Dermis blood vessel endothelial cell (primary cell): ENCODE measurements at regions not wholly inside any gene's neighbourhood (a gene's known extent, or its start where the extent isn't known, plus 50 kb on each side); places are given as distances from the start of the nearest gene placed in this dataset.

ENCODE experiments used
- DNase-seq: peaks from one replicate; pipeline ENCODE4 v3.0.0; 2010

DNA sequence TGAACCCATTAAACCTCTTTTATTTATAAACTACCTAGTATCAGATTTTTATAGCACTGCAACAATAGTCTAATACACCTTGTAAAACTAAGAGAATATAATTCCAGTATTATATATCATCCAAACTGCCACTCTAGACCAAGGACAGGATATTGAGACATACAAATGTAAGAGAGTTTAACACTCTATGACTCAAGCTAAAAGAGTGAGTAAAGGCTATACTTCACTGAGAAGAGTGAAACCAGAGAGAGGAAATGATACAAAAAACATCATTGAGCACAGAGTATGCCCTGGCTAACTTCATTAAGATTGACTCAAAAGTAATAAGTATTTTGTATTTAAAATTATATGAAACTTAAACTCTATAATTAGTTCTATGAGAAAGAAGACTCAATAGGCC, 1951.9 kb upstream of the SEL1L start:
- DNase-seq, result no peak

DNA sequence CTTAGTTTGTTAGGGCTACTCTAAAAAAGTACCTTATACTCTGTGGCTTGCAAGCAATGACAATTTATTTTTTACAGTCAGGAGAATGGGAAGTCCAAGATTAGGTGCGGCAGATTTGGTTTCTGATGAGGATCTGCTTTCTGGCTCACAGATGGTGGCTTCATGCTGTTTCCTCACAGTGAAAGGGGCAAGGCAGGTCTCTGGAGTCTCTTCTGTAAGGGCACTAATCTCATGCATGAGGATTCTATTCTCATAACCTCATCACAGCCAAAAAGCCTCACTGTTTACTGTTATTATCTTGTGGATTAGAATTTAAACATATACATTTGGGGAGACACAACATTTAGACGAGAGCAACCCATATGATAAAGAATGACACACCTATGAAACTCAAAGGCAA, 1957.4 kb upstream of the SEL1L start:
- no peak for DNase-seq

DNA sequence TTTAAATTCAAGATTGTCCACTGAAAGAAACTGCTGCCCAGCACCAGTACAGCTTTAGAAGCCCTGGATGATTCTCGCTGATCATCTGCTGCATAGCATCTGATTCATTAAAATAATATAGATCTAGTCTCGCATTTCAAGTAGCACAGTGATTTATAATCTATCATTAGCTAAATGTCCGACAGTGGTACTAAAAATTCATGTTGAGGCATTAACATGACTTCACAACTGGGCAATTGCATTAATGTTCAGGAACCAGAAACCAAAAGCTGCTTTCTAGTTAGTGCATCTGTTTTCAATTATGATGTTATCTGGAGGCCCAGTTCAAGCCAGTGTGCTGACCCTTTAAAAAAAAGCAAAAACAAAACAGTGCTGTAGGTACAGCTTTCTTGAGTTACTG, 1987.2 kb upstream of the SEL1L start:
- DNase-seq, result no peak

DNA sequence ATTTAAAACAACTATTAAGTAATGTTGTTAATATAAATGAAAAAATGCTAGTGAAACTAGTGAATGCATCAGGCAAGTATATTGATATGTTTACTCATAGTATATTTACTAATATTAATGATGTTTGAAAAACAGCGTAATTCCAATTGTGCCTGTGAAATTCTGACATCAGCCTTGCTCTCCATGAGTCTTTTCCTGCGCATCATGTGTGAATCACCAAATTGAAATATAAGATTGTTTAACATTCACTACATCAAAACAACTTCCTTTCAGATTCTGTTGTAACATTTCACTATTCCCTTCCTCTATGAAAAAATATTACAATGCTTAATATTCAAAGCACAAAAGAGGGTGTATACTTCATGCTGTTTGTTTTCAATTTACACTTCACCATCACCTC, 1995.9 kb upstream of the SEL1L start:
- DNase-seq, result no peak

DNA sequence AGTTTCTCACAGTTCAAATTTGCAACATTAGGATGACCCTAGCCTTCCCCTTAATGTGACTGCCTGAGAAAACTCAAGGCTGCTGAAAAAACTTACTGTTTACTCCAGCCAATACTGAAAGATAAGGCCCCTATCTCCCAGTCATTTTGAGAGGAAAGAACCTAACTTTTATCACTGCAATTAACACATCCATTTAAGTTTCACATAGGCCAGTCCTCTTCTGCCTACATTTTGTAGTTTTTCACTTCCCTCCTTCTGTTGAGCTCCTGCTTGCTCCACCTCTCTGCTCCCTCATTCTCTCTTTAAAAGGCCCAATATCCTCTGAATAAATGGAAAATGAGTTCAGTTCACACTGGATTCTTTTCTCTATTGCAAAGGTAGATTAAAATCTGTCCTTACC, 1996.2 kb upstream of the FLRT2 start:
- no peak for DNase-seq

DNA sequence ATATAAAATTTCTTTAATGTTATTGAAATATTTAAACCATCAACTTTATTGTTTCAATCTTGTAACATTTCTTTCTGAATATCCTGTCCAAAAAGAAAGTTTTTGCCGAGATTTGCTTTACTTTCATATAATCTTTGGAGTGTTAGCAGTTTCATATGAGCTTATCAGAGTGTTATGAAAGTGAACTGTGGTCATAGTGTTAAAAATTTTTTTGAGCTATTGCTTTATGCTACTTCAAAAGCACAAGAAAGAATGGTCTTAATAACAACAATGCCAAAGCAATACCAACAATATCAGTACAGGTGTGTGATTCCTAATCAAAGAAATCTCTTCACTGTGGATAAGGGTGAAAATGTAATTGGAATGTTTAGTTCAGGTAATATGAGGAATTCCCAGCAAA, 1994.9 kb upstream of the FLRT2 start:
- DNase-seq, result no peak

DNA sequence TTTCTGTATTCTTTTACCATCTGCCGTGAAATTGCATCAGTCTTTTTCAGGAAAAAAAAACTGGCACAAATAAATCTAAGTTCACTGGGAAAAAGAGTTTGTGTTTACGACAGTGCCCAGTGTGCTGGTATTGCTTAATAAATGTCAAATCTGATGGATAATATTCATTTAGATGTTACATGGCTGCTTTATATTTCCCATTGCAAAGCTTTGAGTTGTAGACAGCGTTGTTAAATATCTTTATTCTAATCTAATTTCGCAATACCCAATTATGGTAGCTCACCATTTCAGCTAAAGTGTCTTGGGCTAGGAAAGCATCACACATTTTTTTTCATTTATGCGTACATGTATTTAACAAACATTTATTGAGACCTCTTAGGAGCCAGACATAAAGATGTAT, 1994.5 kb upstream of the FLRT2 start:
- DNase-seq, result no peak

DNA sequence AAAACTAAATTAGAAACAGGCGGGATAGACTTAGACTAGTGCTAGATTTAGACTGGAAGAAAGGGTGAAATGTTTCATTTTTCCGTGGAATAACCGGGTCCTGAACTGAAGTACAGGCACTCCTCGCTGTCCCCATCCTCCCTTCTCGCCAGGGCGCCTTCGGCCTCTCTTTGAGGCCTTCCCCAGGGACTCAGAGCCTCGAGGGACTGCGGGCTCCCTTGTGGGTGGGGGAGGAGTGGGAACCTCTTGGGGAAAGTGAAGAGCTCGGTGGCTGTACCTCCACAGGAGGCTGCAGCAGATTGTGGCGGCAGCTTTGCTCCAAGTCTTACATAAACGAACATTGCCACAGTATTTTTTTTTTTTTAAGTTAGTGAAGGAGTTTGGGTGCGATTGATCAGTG, 1988.8 kb upstream of the FLRT2 start:
- DNase-seq, result no peak

DNA sequence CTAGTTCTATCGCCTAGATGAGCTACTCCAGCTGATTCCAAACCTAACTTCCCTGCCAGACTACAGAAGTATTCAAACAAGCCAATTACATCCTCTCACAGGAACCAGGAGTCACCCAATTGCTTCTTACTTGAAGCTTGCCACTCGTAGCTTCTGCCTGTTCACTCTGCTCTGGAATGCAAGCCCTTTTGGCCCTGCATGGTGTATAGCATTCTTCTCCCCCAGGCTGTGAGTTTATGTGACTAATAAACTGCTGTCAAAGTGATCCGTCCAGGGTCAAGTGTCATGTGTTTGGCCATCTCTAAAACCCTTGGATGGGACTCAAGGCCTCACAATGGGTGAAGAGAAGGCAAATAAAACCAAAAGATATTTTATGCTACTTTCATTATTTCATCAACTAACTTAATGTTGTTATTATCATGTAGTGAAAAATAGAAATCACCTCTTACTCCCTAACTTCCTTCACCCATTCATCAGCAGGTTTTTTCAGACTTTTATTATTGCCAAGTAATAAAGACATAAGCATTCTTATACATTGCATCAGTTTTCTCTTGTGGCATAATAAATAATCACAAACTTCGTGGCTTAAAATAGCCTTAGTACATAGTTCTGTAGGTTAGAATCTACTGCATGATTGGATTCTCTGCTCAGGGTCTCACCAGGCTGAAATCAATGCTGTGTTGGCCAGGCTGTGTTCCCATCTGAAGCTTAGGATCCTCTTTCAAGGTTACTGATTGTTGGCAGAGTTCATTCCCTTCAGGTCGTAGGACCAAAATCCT, 1981.7 kb upstream of the FLRT2 start:
- DNase-seq, result no peak

DNA sequence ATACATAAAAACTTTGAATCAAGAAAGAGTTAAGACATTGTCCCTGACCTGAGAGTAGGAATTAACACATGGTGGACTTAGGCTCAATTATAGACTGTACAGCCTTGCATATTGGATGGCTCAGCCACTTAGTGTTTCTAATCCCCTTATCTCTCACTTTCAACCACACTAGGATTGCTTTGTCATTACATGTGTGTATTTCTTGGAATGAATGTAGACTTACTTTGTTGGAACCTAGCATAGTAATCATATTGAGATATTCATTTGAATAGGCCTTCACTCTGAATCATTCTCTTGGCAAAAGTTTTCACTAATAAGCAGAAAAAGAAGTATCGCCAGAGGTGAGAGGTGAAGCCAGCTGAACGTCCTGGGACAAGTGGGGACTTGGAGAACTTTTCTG, 1973.9 kb upstream of the FLRT2 start:
- no peak for DNase-seq

DNA sequence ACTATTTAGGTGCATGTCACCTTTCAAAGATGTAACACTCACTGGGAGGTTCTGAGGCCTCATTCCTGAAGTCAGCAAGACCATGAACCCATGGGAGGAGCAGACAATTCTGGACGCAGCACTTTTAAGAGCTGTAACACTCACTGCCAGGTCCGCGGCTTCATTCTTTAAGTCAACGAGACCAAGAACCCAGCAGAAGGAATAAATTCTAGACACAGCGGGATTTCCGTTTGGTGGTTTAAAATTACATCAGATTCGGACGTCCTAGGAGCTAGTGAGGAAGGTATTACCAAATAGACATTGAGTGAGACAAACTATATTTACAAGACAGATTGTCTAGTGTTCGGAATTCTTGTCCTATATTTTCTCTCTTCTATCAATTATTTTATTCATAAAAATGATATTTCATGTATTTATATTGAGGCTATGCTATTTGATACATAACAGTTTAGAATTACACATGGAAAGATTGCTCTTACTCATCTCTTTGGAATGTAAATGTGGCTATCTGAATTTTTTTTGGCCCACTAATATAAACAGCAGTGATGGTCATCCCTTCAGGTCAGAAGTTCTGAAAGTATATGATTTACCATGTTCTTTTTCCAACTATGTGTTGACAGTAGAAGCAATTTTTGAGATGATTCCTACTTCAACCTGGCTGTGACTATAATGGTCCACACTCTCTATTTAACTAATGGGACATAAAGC, 1973.0 kb upstream of the FLRT2 start:
- no peak for DNase-seq

DNA sequence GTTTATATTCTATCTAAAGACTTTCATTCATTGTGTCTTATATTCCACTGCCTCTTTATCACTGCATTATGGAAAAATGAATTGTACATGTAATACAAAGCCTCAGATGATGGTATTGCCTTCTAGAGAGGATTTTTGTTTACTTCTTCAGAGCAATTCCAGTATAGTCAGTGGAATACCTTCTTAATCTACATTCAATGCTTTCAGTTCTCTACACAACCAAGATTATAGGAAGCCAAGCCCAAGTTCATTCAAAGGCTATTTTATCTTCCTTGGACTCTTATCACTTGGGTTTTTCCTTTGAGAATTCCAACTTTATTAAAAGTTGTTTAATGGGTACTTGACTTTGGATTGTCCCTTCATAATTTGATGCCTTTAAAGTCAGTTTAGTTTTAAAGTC, 1971.0 kb upstream of the FLRT2 start:
- no peak for DNase-seq

DNA sequence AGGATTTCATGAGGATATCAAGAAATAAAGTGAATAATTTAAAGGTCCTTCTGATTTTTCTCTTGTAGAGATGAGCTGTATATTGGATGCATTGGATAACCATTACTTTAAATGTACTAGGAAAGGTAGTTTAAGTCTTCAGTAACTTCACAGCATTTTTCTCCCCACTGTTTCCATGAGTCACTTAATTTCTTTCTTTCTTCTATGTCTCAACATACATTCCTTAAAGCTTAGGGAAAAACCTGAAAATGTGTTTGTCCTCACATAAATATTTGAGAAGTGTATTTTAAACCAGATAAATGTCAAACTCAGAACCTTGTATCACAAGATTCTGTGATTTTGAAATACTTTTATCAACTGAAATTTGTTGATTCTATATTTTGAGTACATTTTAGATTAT, 1970.2 kb upstream of the FLRT2 start:
- no peak for DNase-seq

DNA sequence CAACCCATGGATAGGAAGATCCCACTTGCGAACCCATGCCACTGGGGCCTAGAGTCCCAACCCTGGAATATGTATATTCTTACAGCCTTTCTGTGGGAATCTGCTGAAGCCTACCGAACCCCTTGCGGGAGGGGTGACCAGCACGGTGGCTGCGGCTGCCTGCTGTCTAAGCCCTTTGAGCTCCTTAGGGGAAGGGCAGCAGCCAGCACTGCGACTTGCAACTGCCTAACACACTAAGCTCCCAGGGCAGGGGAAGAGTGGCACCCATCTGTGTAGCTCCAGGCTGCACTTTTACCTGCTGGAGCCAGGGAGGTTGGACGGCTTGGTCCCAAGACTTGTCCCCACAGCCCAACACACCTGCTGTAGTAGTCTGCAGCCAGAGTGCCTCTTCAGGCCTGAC, 1968.7 kb upstream of the FLRT2 start:
- no peak for DNase-seq

DNA sequence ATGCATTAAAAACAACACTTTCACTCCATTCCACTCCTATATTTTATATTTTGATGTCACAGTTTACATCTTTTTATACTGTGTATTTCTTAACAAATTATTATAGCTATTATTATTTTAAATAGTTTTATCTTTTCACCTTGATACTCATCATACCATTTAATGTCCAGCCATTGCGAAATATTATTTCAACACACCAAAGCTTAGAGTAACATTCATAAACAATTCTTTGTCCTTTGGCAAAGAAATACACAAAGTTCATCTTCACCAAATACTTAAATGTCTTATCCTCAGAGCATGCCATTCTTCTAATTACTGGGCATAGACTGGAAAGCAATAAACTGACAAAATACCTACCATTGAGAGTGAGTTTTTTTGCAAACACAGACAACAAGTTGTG, 1963.4 kb upstream of the FLRT2 start:
- no peak for DNase-seq

DNA sequence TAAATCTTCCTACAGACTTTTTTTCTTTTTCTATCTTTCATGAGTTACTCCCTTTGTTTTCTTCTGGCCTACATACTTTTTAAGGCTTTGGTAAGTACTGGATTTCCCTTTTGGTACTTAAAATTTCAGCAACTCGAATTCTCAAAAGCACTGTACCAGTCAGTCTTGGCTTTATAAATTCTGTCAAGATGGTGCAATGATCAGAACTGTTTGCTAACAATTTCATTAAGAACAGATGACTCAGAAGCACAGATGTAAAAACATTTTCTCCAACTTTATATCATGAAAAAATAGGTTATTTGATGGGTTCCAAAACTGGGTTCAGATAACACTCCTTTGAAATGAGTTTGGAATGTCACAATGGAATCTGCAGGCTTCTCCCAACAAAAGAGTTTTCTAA, 1961.8 kb upstream of the FLRT2 start:
- DNase-seq, result no peak

DNA sequence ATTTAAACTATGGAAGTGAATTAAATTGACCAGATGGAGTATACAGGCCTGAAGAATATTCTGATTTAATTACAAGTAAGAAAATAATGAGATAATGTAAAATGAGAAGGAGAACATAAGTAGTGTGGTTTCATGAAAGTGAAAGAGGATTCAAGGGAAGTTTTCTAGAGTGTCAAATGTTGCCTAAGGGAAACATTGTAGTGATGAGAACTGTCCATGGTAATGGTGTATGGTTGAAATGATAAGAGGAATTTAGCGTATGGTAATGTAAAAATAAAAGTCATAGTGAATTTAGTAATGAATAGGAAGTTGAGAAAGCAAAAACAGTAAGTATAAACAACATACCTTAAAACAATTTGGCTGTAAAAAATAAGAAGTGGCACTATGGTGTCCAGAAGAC, 1954.6 kb upstream of the FLRT2 start:
- DNase-seq, result no peak

DNA sequence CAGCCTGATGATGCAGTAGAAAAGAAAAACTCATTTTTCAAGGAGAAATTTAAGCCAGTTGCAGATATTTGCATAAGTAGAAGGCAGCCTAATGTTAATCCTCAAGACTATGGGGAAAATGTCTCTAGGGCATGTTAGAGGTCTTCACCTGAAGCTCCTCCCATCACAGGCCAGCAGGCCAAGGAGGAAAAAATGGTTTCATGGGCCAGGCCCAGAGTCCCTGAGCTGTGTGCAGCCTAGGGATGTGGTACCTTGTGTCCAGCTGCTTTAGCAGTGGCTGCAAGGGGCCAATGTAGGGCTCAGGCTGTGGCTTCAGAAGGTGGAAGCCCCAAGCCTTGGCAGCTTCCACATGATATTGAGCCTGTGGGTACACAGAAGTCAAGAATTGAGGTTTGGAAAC, 1946.7 kb upstream of the FLRT2 start:
- no peak for DNase-seq

DNA sequence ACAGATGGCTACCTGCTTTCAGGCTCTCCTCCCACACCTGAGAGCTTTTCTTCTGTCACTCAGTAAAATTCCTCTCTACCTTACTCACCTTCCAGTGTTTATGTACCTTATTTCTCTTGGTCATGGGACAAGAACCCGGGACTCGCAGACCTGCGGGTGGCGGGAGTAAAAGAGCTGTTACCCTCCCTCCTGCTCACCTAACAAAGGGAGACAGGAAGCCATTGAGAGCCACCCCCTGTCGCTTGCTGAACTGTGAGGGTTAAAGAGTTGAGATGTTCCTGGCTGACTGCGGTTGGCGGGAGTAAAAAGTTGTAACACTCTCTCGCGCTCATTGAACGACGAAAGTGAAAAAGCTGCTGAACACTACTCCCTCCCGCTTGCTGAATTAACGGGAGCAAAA, 1935.1 kb upstream of the FLRT2 start:
- no peak for DNase-seq

DNA sequence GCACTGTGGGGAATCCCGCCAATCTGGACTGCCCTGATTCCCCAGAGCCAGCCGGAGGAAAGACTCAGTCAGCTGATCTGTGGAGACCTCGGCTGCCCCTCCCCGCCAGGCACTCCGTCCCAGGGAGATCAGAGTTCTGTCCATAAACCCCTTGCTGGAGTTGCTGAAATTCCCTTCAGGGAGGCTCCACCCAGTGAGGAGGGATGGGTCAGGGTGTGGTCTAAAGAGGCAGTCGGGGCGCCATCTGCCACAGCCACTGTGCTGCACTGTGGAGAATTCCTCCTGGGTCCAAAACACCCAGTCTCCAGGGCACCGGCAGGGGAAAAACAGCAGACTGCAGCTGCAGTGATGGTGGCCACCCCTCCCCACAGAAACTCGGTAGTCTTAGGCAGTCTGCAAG, 1922.3 kb upstream of the FLRT2 start:
- no peak for DNase-seq

DNA sequence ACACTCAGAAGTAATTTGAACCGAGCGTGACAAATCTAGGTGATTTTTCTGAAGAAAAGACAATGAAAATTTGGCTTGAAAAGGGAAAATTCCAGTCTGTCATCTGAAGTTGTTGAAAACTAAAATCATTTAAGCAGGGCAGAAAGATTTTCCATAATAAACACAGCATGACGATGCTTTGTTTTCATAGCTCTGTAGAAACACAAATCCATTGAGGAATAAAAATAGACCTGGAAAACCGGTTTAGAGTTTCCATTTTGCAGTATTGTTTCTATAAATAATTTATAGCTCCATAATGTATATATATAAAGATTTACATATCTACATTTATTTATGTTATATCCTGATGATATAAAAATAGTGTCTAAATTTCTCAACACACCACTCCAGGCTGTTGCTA, 1918.5 kb upstream of the FLRT2 start:
- no peak for DNase-seq

DNA sequence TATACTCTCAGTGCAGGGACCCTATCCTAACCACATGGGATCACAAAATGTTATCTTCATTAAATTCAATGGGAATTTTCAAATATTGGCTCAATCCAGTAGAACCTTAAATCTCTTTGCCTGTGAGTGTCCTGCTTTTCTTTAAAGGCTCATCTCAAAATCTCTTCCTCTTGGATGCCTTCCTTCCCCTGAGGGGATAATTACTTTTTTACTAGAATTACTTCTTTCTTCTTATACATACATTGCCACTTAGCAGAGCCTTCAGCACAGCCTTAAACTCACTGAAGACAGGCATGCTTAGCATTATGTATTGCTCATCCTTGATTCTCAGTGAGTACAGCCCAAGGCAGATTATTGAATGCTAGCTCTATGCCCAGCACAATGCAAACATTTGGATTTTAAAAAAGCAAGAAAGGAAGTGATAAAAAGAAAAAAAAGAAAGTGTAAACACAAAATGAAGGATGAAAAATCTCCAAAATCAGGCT, 1918.0 kb upstream of the FLRT2 start:
- no peak for DNase-seq

DNA sequence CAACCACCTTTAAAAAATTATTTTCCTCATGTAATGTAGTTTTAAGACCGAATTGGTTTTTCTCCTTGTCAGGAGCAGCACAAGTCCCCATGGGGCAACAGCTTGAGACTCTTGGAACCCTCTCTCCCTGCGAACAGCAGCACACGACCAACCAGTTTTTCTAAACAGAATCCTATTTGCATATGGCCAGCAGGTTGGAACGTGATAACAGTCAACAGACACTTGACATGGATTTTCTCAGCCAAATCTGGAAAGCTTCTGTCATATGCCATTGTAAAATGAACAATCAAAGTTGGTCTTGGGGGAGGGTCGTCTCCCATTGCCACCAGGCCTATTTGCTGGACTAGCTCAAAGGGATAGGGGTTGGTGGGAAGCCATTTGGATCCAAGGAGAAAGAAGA, 1915.0 kb upstream of the FLRT2 start:
- DNase-seq, result no peak

DNA sequence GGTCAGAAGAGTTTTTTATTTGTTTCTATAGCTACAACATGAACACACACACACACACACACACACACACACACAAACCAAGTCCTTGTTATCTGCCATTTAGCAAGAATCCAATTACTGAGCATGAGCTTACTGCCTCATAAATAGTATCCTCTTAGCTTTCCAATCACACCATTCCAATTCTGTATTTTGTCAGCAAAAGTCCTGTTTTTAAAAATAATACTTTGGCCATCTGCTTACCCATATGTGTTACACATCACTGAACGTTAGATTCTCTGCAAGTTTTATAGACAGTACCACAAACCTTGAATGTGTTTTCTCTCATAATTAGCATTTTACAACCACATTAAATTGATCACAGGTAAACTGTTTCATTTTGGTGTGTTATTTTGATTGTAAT, 1905.4 kb upstream of the FLRT2 start:
- no peak for DNase-seq

DNA sequence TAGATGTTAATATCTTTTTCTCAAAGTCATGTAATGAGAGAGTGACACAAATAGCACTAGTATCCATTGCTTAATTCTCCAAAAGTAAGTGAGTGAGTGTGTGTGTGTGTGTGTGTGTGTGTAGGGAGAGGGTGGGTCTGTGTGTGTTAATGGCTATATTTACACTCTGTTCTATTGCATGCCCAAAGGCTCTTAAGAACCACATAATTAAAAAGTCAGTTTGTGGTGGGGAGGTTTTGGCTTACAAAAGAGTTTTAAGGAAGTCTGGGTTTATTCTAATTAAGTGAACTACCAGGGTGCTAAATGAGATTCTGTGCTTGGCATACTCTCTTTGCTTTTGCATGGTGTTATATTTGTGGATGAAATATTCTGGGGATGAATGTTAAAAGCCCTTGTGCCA, 1897.6 kb upstream of the FLRT2 start:
- DNase-seq, result no peak
